ENCODE measurements at regions not wholly inside any gene's neighbourhood (a gene's known extent, or its start where the extent isn't known, plus 50 kb on each side); places are given as distances from the start of the nearest gene placed in this dataset.

GRCh38 chr7:34338961-34339526, 319.0 kb upstream of the NPSR1 start:
- no peak overlapping the region for H3K23ac ChIP-seq (ENCODE audit: low read depth, low read length)
- H2AK5ac ChIP-seq (ENCODE audit: low read depth, low read length), result no peak overlapping the region
- DNase-seq (no peak), ATAC-seq (ENCODE audit: low read depth) (no peak; the same call in 1 of the 2 replicates)
- no peak overlapping the region for H4K8ac ChIP-seq (ENCODE audit: low read depth in 2 of 2, low read length in 2 of 2)
- POLR2A ChIA-PET (ENCODE audit: unreplicated experiment), result no interaction called here
- TF ChIP-seq CHD1 (IDR thresholded peaks at IDR 0.05; ENCODE audit: low read depth, low read length), result no peak
- no peak for TF ChIP-seq BHLHE40 (IDR thresholded peaks at IDR 0.05; ENCODE audit: low read depth, low read length)
- H3K56ac ChIP-seq (ENCODE audit: extremely low read depth, insufficient read depth, low read length), result no peak overlapping the region
- no peak overlapping the region for H3K4me3 ChIP-seq (ENCODE audit: insufficient read depth, low read depth, low read length)
- WGBS, 2 experiments (ENCODE audit: extremely low coverage in 2 of 2, insufficient read length in 1 of 2), result 20% methylated on average over 1 of the region's 3 CpGs; no CpG with 5 or more reads in 1 of the 2 experiments
- no peak overlapping the region for H2BK20ac ChIP-seq (ENCODE audit: low read depth, low read length)
- no peak overlapping the region for H2BK120ac ChIP-seq (ENCODE audit: low read depth, low read length)
- H3K36me3 ChIP-seq (ENCODE audit: control insufficient read depth, insufficient read depth, low read length), result no peaks in the 10 kb centered on the region
- no peaks in the 10 kb centered on the region for H4K20me1 ChIP-seq (ENCODE audit: insufficient read depth, low read length)
- no TSS peak for BruUV-seq (replicated peaks)
- H3K27ac ChIP-seq (ENCODE audit: insufficient read depth, low read length), result no peak overlapping the region
- H3K9me3 ChIP-seq (ENCODE audit: control insufficient read depth, insufficient read depth, low read length), result no peaks in the 10 kb centered on the region
- no peak overlapping the region for H4K91ac ChIP-seq (ENCODE audit: insufficient read depth, low read depth, low read length)
- intact Hi-C loops (cut with micrococcal nuclease), result loop anchor here (10.0 kb wide), 1 partner anchor 266 kb away; no protein-coding TSS in a partner anchor
- no peaks in the 10 kb centered on the region for H3K9me1 ChIP-seq (ENCODE audit: insufficient read depth, low read length)
- in situ Hi-C loops (cut with MboI; ENCODE audit: low sequenced_read_pairs), result no loop called here
- no peak overlapping the region for H4K5ac ChIP-seq (ENCODE audit: low read depth, low read length)
- H3K79me1 ChIP-seq (ENCODE audit: low read depth in 1 of 2, low read length in 2 of 2), result no peaks in the 10 kb centered on the region
- CTCF ChIA-PET, result no interaction called here
- H3K18ac ChIP-seq (ENCODE audit: low read depth, low read length), result no peak overlapping the region
- H3K4me1 ChIP-seq (ENCODE audit: control insufficient read depth, insufficient read depth, low read length), result no peaks in the 10 kb centered on the region; the same call in 1 of the 2 replicates
- H3K9ac ChIP-seq (ENCODE audit: low read depth, low read length), result no peak overlapping the region
- no peak overlapping the region for H3K14ac ChIP-seq (replicated peaks; ENCODE audit: low read depth, low read length)
- dilution Hi-C loops (cut with HindIII; ENCODE audit: low sequenced_read_pairs, unreplicated experiment), result no loop called here
- H2BK5ac ChIP-seq (ENCODE audit: low read depth, low read length, poor library complexity, severe bottlenecking), result no peak overlapping the region
- no peak overlapping the region for H3K4me2 ChIP-seq (ENCODE audit: low read depth, low read length)
- no peak overlapping the region for H2AK9ac ChIP-seq (replicated peaks; ENCODE audit: low read depth, low read length, poor library complexity)
- no peak overlapping the region for H2BK15ac ChIP-seq (ENCODE audit: low read depth, low read length)
- H2AFZ ChIP-seq (replicated peaks; ENCODE audit: low read length, poor library complexity), result no peak overlapping the region
- no peak overlapping the region for H3K4ac ChIP-seq (ENCODE audit: low read depth, low read length)
- H3K27me3 ChIP-seq (ENCODE audit: control insufficient read depth, insufficient read depth, low read length), result no peaks in the 10 kb centered on the region; the same call in 1 of the 2 replicates

Data from IMR-90 (cell line).